ENCODE measurements at regions not wholly inside any gene's neighbourhood (a gene's known extent, or its start where the extent isn't known, plus 50 kb on each side); places are given as distances from the start of the nearest gene placed in this dataset.
"Not testable (repeated sequence)": the region's sequence is repeated elsewhere in the genome, so short reads cannot be mapped to it uniquely, and the experiment has no call there.

- no peak for DNase-seq (ENCODE audit: low read depth in 4 of 4, low spot score in 2 of 4)
Measured at GRCh38 chr2:226540204-226540994, 259.2 kb downstream of the IRS1 start.

DNA sequence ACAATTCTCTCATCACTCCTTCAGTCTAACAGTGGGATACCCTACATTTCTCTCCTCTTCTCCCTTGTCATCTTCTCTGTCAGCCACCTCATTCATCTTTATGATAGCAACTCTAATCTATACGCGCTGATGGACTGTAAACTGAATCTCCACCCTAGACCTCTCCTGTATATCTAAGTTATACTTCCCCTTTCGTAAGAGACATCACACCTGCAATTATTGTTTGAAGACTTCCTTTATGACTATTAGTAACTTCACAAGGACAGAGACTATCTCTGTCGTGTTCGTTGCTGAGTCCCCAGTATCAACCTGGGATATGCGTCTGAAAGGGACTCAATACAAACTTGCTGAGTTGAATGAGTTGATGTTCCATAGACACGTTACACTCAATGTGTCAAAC, 263.2 kb downstream of the IRS1 start:
- DNase-seq (ENCODE audit: low read depth in 4 of 4, low spot score in 2 of 4), result no peak

DNA sequence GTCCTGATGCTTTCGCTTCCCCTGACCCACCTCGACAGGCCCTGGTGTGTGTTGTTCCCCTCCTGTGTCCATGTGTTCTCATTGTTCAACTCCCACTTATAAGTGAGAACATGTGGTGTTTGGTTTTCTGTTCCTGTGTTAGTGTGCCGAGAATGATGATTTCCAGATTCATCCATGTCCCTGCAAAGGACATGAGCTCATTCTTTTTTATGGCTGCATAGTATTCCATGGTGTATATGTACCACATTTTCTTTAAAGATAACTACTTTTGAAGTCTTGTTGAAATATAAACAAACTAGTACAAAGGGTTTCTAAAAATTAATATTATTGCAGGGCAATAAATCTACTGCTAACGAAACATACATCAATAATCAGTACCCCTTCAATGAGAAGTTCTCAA, 266.6 kb downstream of the IRS1 start:
- DNase-seq (ENCODE audit: low read depth in 4 of 4, low spot score in 2 of 4), result not testable (repeated sequence)

DNA sequence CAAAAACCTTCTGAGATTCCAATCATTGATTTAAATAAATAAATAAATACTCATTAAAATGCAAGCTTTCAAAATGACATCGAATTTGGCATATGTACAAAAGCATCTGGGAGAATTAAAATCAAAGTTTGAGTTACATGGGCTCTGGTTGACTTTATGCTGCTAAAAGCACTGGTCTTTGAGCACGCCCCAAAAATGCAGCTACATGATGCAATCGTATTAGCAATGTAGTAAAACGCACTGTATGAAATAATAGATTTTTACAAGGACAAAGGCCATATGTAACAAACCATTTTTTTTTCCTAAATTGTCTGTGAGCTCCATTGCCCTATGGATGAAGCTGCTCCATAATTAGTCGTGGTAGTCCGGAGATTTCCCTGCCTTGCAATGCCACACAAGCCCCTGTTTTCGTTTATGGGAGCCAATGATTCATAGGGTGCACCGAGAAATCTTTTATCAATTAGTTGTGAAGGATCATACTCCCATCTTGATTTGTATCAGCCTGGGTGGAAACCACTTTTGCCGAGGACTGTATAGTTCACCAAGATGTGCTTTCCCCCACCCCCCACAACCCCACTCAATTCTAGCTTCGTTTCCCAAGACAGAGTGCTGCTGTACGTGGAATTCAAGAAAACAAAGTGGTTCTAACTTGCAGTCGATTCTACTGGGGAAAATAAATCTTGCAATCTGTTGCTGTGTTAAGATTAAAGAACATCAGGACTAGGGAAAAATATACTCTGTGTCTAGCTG, 268.4 kb downstream of the IRS1 start:
- DNase-seq (ENCODE audit: low read depth in 4 of 4, low spot score in 2 of 4), result no peak

GRCh38 chr2:226529556-226529955, 270.1 kb downstream of the IRS1 start:
- no peak for DNase-seq (ENCODE audit: low read depth in 4 of 4, low spot score in 2 of 4)

DNA sequence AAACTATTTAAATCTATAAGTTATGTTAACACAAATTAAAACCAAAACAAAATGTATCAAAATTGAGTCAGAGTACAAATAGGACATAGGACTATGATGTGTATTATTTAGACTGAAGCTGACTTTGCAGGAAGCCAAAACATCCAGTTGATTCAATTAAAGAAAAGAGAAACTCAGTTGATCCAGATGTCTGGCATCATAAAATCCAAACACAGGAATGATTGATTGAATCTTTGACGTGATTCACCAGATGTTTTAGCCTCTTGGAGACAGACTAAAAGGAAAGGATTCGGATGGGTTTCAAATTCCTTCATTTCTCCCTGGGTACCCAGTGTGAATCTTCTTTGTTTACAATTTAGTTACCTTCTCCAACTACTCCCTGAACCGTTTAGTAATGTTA, 272.9 kb downstream of the IRS1 start:
- no peak for DNase-seq (ENCODE audit: low read depth in 4 of 4, low spot score in 2 of 4)

GRCh38 chr2:226524381-226524843, 275.2 kb downstream of the IRS1 start:
- no peak for DNase-seq (ENCODE audit: low read depth in 4 of 4, low spot score in 2 of 4)

DNA sequence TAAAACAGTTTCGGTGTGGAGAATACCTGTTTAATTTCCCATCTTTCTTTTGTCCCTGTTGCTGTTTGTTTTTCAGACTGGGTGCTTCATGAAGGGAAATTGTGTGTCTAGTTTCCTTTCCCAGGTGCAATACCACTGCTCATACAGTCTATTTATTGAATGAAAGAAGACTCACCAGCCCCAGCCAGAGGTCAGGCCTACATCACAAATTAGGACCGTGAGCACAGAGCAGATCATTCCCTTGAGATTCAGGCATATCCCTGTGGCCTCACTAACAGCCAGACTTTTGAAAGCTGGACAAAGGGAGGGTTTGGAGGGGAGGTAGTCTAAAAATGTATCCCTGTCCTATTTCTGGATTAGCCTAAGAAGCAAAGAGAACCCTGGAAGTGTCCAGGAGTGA, 278.9 kb downstream of the IRS1 start:
- DNase-seq (ENCODE audit: low read depth in 4 of 4, low spot score in 2 of 4), result no peak

DNA sequence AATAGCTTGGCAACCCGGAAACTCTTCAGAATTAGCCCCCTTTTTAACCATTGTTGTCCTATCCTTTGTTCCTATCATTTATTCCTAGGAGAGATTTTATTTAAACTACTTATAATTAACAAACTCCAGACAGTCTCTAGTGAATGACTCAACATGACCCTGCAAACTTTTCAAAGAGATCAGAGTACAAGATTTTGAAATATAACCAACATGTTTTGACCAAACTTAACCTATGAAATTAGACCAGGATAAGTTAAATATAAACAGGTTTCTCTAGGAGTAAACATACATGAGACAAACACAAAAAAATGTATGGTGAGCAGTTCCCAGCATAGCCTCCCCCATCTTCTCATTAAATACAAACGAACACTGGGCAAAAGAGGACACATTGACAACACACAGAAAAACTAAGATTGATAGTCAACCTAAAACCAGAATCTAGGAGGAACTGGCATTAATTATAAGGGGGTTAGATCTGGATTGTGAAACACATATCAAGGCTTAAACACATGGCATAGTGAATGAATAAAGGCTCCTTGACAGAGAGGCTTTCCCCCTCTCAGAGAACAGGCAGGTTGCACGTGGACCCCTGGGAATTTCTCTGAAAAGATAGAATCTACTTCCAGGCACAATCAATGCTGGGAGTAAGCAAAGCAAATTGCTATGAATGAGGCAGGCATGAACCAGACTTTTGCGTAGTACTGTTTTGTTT, 284.1 kb downstream of the IRS1 start:
- DNase-seq (ENCODE audit: low read depth in 4 of 4, low spot score in 2 of 4), result no peak

GRCh38 chr2:226514895-226515294, 284.7 kb downstream of the IRS1 start:
- no peak for DNase-seq (ENCODE audit: low read depth in 4 of 4, low spot score in 2 of 4)

DNA sequence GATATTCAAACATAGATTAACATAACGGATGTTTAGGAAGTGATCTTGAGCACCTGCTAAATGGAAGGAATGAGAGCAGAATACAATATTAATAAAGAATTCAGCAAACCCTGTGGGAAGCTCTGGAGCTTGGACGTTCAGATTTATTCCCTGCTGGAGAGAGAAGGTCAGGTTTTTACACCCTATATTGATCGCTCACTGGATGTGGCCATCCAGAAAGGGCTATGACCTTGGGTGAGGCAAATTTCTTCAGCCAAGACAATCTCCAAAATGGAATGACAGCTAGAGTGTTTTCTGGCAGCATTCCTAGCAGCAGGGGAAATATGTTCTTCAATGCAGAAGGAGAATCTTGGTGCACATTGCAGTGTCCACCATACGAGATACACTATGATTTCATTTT, 288.3 kb downstream of the IRS1 start:
- DNase-seq (ENCODE audit: low read depth in 4 of 4, low spot score in 2 of 4), result no peak

- no peak for DNase-seq (ENCODE audit: low read depth in 4 of 4, low spot score in 2 of 4)
Measured at GRCh38 chr2:226508683-226509082, 290.9 kb downstream of the IRS1 start.

- no peak for DNase-seq (ENCODE audit: low read depth in 4 of 4, low spot score in 2 of 4)
Measured at GRCh38 chr2:226508005-226508404, 291.6 kb downstream of the IRS1 start.

GRCh38 chr2:226497146-226497909, 302.3 kb downstream of the IRS1 start:
- no peak for DNase-seq (ENCODE audit: low read depth in 4 of 4, low spot score in 2 of 4)

GRCh38 chr2:226496273-226496550, 303.4 kb downstream of the IRS1 start:
- no peak for DNase-seq (ENCODE audit: low read depth in 4 of 4, low spot score in 2 of 4)

DNA sequence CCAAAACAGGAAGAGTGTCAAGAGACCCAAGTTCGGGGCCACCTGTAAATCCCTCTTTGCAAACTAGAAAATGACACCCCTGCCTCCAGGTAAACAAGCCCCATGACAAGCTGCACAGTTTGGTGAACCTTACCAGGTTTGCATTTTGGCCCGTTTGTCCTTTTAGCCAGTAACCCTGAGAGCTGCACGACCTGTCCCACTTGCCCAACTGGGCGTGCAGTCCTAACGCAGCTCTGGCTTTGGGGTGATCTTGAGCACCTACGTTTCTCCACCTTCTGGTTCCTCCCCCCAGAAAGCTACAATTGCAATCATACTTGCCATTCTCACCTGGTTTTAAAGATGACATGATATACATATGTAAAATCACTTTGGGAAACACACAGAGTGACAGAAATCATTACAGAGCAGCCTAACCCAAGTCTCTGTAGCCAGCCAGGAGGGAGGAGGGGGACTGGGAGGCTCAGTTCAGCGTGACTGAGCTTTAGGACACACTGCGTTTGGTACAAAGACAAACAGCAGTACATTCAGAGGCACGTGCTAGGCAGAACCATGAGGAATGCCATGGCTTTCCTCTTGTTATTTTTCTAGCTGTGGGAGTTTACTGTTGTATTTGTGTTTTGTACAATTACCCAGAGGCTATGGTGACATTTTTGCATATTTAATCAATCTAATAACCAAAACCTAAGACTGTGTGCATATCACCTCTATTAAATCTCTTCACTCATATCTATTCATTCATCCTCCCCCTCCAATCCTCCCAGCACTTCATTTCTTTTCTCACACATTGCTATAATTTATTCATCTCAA, 304.0 kb downstream of the IRS1 start:
- no peak for DNase-seq (ENCODE audit: low read depth in 4 of 4, low spot score in 2 of 4)

- no peak for DNase-seq (ENCODE audit: low read depth in 4 of 4, low spot score in 2 of 4)
Measured at GRCh38 chr2:226491112-226491511, 308.5 kb downstream of the IRS1 start.

DNA sequence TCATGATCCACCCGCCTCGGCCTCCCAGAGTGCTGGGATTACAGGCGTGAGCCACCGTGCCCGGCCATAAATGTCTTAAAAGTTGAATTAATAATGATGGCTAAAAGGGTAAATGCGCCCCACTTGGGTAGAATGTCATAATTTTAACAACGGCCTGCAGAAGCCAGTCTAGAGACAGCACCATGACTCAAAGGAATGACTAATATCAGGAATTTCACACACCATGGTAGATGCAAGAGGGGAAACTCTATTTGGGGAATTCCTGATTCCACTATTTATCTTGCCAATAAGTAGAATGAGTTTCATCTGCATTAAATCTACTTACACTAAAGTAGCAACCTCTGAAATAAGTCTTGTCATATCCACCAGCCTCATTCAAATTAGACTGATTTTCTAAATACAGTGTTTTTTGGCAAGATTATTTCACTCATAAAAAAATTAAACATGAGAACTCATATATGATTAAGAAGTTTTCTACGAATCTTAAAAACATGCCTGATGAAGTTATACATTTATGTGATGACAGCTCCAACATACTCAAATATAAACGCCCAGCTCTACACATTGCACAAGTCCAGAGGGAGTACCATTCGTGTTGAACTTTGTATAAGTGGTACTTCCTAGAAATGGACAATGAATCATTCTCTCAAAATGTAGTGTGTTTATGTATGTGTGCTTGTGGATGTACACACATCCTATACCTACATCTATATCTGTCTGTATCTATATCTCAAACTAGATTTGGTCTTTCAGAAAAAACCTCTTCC, 309.7 kb downstream of the IRS1 start:
- DNase-seq (ENCODE audit: low read depth in 4 of 4, low spot score in 2 of 4), result no peak

- DNase-seq (ENCODE audit: low read depth in 4 of 4, low spot score in 2 of 4), result no peak
Measured at GRCh38 chr2:226488034-226488433, 311.6 kb downstream of the IRS1 start.

Data from left renal cortex interstitium (tissue), 4 donors.